PFSK-1 (cell line): ENCODE measurements at regions not wholly inside any gene's neighbourhood (a gene's known extent, or its start where the extent isn't known, plus 50 kb on each side); places are given as distances from the start of the nearest gene placed in this dataset.

ENCODE experiments used
- POLR2AphosphoS5 ChIP-seq: IDR thresholded peaks from 2 replicates; pipeline ENCODE4 v1.6.1; 2012; ENCODE audit warnings: low read depth, mild to moderate bottlenecking, control low read depth, low read length, moderate library complexity
- TAF1 ChIP-seq: IDR thresholded peaks from 2 replicates; pipeline ENCODE4 v1.6.1; 2012; ENCODE audit warnings: low read length, control low read depth, borderline replicate concordance; ENCODE audit not compliant: insufficient read depth
- TF ChIP-seq, protein P1 (sequence below), 2 experiments: IDR thresholded peaks; 2 replicates each; pipeline versions ENCODE4 v1.6.1 to v1.8.0; 2011 to 2012; ENCODE audit warnings: low read depth in 2 of 2, low read length in 2 of 2, control low read depth in 1 of 2, inconsistent platforms in 1 of 2, mild to moderate bottlenecking in 1 of 2, moderate library complexity in 1 of 2; ENCODE audit not compliant: insufficient read depth in 1 of 2

DNA sequence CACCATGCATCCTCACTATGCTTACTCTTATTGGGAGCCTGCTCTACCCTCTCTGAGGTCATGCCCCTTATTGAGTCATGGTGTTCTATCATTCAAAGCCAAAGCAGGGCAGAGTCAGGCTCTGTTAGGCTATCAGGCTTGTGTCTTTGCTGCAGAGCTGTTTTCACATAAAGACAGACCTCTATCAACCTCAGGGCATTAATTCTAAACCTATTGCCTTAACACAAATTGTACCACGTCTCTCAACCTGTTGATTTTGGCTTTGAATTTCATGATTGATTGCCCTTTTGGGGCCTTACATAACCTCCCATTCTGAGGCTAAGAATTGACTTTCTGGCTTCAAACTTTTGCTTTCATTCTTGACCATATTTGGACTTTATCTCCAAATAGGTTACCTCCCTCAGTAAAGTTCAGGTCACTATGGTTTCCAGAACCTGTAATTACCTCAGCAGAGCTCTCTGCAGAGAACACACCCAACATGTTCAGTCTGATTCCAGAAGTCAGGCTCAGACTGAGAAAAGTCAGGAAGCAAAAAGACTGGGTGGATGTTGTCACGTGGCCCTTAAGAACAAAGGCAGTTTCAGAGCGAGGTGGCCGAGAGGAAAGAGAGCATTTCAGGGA is 221.4 kb upstream of the NANOGP8 start:
- TF ChIP-seq POLR2AphosphoS5: no peak
- no peak for TF ChIP-seq TAF1
- TF ChIP-seq, protein P1, sequence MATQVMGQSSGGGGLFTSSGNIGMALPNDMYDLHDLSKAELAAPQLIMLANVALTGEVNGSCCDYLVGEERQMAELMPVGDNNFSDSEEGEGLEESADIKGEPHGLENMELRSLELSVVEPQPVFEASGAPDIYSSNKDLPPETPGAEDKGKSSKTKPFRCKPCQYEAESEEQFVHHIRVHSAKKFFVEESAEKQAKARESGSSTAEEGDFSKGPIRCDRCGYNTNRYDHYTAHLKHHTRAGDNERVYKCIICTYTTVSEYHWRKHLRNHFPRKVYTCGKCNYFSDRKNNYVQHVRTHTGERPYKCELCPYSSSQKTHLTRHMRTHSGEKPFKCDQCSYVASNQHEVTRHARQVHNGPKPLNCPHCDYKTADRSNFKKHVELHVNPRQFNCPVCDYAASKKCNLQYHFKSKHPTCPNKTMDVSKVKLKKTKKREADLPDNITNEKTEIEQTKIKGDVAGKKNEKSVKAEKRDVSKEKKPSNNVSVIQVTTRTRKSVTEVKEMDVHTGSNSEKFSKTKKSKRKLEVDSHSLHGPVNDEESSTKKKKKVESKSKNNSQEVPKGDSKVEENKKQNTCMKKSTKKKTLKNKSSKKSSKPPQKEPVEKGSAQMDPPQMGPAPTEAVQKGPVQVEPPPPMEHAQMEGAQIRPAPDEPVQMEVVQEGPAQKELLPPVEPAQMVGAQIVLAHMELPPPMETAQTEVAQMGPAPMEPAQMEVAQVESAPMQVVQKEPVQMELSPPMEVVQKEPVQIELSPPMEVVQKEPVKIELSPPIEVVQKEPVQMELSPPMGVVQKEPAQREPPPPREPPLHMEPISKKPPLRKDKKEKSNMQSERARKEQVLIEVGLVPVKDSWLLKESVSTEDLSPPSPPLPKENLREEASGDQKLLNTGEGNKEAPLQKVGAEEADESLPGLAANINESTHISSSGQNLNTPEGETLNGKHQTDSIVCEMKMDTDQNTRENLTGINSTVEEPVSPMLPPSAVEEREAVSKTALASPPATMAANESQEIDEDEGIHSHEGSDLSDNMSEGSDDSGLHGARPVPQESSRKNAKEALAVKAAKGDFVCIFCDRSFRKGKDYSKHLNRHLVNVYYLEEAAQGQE (IDR thresholded peaks at IDR 0.05; ENCODE audit: insufficient read depth in 1 of 2, low read depth in 2 of 2, low read length in 2 of 2): no peak
